ENCODE measurements at regions not wholly inside any gene's neighbourhood (a gene's known extent, or its start where the extent isn't known, plus 50 kb on each side); places are given as distances from the start of the nearest gene placed in this dataset.
A peak's percentile ranks its signal among the peaks of the same experiment; 100 is the strongest.

DNA sequence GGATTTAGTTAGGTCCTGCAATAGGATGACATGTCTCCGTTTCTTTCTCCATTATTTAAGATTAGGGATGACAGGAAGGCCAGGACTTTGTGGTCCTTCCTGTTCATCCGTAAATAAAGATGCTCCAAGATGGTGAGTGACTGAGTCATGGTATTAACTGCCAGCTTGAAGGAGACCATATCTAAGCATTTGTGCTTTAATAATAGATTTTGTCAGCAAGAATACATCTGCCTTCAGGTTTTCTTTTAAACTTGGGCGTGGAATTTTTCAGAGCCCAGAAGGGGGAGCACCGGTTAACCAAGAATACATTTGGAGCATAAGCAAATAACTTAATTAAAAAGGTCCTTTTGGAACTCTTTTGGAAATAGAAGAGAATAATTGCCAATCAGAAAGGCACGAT is 68.2 kb downstream of the ARHGAP35 start:
- H3K36me3 Mint-ChIP-seq (ENCODE audit: low read depth): peaks cover 2% of the 10 kb centered on the region
- no peak for DNase-seq
- H3K27me3 Mint-ChIP-seq: no peaks in the 10 kb centered on the region
- peaks cover 65% of the 10 kb centered on the region for H3K4me1 Mint-ChIP-seq (ENCODE audit: low read depth)
- no peak overlapping the region for H3K4me3 Mint-ChIP-seq
- H3K9me3 Mint-ChIP-seq: no peaks in the 10 kb centered on the region
- H3K27ac Mint-ChIP-seq: no peak overlapping the region

DNA sequence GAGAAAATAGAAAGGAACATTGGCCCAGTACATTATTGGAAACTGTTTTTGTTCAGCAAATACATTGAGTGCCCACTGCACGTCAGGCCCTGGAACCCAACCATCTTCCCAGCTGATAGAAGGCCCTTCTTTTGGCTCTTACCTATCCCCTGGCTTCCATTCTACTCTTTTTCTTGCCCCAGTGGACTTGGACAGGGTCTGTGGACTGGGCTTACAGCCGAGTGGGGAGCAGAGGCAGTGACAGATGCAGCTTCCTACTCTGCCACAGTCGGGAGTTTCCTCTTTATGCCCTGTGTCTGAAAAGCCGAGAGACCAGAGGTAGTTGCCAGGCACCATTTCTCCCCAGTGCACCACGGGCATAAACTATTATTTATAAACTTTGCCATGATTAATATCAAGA is 70.4 kb downstream of the ARHGAP35 start:
- no peak for DNase-seq
- no peak overlapping the region for H3K4me3 Mint-ChIP-seq
- H3K36me3 Mint-ChIP-seq (ENCODE audit: low read depth): no peaks in the 10 kb centered on the region
- H3K27ac Mint-ChIP-seq: no peak overlapping the region
- H3K9me3 Mint-ChIP-seq: no peaks in the 10 kb centered on the region
- peaks cover 61% of the 10 kb centered on the region for H3K4me1 Mint-ChIP-seq (ENCODE audit: low read depth)
- no peaks in the 10 kb centered on the region for H3K27me3 Mint-ChIP-seq

- Mint-ChIP-seq H3K4me1 (ENCODE audit: low read depth) (peaks cover 61% of the 10 kb centered on the region), H3K36me3 (ENCODE audit: low read depth) (peaks cover 4% of the 10 kb centered on the region), H3K9me3 (no peaks in the 10 kb centered on the region), H3K27ac (no peak overlapping the region), H3K27me3 (no peaks in the 10 kb centered on the region), H3K4me3 (no peak overlapping the region)
- DNase-seq: no peak
Measured at GRCh38 chr19:46932346-46932745, 71.5 kb downstream of the ARHGAP35 start.

GRCh38 chr19:46935066-46935663 is 74.4 kb downstream of the ARHGAP35 start:
- Mint-ChIP-seq H3K4me1 (ENCODE audit: low read depth) (peaks cover 60% of the 10 kb centered on the region), H3K27ac (peak overlapping the region; percentile 82), H3K36me3 (ENCODE audit: low read depth) (peaks cover 21% of the 10 kb centered on the region), H3K4me3 (peak overlapping the region; percentile 41), H3K9me3 (no peaks in the 10 kb centered on the region), H3K27me3 (no peaks in the 10 kb centered on the region)
- DNase-seq: no peak

DNA sequence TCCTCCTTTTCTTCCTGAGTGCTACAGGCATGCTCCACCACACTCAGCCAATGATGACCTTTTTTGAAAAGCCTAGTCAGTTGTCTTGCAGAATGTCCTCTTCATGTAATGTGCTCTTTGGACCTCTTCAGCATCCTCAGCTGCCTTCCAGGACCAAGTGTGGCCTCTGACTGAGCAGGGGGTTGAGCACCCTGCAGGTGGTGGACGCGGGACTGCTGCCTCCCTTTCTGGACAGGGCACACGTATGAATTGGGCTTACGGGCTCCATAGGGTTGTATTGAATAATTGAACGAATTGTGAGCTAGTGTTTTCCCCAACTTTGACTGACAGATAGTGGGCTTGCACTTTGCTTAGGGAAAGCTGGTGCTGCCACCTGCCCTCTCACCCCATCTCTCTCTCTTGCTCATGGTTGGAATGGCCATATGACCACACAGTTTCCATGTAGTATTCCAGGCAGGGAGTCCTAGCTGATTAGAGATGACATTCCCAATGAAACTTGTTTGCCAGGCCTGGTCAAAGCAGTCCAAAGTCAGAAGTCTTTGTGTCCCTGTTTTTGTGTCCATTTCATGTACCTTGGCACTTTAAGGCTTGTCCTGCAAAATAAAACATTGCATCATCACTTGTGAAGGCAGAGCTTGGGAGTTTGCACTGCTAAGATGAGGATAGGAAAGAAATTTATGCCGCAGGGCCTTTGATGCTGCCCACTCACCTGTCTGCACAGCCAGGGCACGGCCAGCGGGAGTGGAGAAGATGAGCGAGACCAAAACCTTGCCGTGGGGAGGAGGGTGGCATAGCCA is 76.3 kb upstream of the NPAS1 start:
- Mint-ChIP-seq H3K27ac (no peak overlapping the region), H3K4me3 (no peak overlapping the region), H3K4me1 (ENCODE audit: low read depth) (peaks cover 15% of the 10 kb centered on the region), H3K9me3 (no peaks in the 10 kb centered on the region), H3K27me3 (no peaks in the 10 kb centered on the region), H3K36me3 (ENCODE audit: low read depth) (peaks cover 37% of the 10 kb centered on the region)
- no peak for DNase-seq

- no peak for DNase-seq
- Mint-ChIP-seq H3K4me1 (ENCODE audit: low read depth) (peaks cover 16% of the 10 kb centered on the region), H3K9me3 (no peaks in the 10 kb centered on the region), H3K27me3 (no peaks in the 10 kb centered on the region), H3K27ac (no peak overlapping the region), H3K4me3 (no peak overlapping the region), H3K36me3 (ENCODE audit: low read depth) (peaks cover 35% of the 10 kb centered on the region)
Measured at GRCh38 chr19:46944123-46944748, 75.4 kb upstream of the NPAS1 start.

DNA sequence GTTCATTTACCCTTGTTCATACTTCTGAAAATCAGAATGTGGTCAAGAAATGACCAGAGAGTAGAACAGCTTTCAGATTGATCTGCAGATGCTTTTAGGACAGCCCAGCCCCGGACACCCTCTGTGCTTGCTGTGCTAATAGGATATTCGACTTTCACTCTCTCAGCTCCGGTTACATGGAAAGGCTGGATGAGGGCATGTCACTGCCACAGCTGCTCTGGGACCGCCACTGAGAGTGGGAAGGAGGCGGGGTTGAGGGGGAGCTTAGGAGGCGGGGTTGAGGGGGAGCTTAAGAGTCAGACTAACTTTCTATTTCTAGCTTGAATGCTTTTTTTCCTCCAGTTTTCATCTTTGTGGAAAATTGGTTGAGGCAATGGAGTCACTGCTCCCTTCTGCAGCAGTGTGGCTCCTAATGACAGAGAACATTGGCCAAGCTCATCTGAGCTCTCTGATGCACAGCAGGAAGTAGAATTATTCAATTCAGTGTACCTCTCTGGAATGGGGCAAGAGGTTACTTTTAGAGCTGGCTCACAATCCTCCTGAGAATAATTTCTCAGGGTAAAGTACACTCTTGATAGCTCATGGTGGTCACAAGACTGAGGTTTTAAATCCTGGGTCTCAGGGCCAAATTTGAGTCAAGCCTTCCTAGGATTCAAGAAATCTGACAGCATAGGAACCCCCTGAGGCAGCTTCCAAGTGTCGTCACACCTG is 74.6 kb upstream of the NPAS1 start:
- no peak for DNase-seq
- H3K36me3 Mint-ChIP-seq (ENCODE audit: low read depth): peaks cover 30% of the 10 kb centered on the region
- no peak overlapping the region for H3K27ac Mint-ChIP-seq
- no peak overlapping the region for H3K4me3 Mint-ChIP-seq
- no peaks in the 10 kb centered on the region for H3K27me3 Mint-ChIP-seq
- peaks cover 23% of the 10 kb centered on the region for H3K4me1 Mint-ChIP-seq (ENCODE audit: low read depth)
- no peaks in the 10 kb centered on the region for H3K9me3 Mint-ChIP-seq

GRCh38 chr19:46945694-46946489 is 73.7 kb upstream of the NPAS1 start:
- Mint-ChIP-seq H3K4me1 (ENCODE audit: low read depth) (peaks cover 29% of the 10 kb centered on the region), H3K27ac (peak overlapping the region; percentile 13), H3K4me3 (no peak overlapping the region), H3K9me3 (no peaks in the 10 kb centered on the region), H3K36me3 (ENCODE audit: low read depth) (peaks cover 33% of the 10 kb centered on the region), H3K27me3 (no peaks in the 10 kb centered on the region)
- no peak for DNase-seq

GRCh38 chr19:46946611-46947238 is 72.9 kb upstream of the NPAS1 start:
- no peak overlapping the region for H3K4me3 Mint-ChIP-seq
- H3K4me1 Mint-ChIP-seq (ENCODE audit: low read depth): peaks cover 38% of the 10 kb centered on the region
- no peak for DNase-seq
- peaks cover 29% of the 10 kb centered on the region for H3K36me3 Mint-ChIP-seq (ENCODE audit: low read depth)
- H3K9me3 Mint-ChIP-seq: no peaks in the 10 kb centered on the region
- no peaks in the 10 kb centered on the region for H3K27me3 Mint-ChIP-seq
- H3K27ac Mint-ChIP-seq: peak overlapping the region; percentile 33

DNA sequence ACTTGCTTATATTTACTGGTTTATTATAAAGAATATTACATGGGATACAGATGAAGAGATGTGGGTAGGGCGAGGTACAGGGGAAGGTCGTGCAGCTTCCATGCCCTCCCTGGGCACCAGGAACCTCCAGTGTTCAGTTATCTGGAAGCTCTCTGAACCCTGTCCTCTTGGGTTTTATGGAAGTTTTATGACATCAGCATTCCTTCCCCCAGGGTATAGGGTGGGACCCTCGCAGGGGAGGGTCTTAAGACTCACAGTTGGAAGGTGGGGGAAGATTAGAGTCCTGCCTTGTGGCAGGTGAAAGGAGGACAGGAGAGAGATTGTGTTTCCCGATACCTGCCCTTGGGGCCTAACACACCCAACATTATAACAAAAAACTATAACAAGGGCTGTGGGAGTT is 71.8 kb upstream of the NPAS1 start:
- no peak for DNase-seq
- H3K36me3 Mint-ChIP-seq (ENCODE audit: low read depth): peaks cover 24% of the 10 kb centered on the region
- peaks cover 45% of the 10 kb centered on the region for H3K4me1 Mint-ChIP-seq (ENCODE audit: low read depth)
- H3K9me3 Mint-ChIP-seq: no peaks in the 10 kb centered on the region
- no peaks in the 10 kb centered on the region for H3K27me3 Mint-ChIP-seq
- H3K27ac Mint-ChIP-seq: no peak overlapping the region
- H3K4me3 Mint-ChIP-seq: no peak overlapping the region

DNA sequence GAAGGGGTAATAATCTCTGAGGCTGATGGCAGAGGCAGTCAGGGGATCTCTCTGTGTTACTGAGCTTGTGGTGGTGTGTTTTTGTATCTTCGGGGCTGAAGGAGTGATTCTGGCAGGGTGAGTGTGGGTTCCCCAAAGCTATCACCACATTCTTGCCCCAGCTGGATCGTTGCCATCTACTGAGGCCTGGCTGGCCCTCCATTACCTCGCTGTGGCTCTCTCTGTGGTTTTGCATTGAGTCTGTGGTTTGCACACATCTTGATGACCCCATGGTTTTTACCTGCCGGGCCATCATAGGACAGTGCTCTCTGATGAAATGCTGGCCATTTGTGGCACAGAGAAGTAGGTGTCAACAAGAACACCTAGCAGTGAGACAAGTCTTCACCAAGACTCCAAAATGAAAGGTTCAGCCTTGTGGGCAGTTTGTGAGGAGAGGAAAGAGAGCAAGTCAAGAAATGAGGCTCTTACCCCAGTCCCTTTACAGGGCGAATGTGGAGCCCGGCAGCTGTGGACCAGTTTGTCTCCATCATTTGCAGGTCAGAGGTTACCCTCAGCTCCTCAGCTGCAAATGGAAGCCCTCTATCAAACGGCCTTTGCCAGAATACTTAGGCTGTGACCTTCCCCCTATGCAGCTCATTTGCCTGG is 69.0 kb upstream of the NPAS1 start:
- Mint-ChIP-seq H3K27me3 (no peaks in the 10 kb centered on the region), H3K27ac (peak overlapping the region; percentile 87), H3K9me3 (no peaks in the 10 kb centered on the region), H3K4me1 (ENCODE audit: low read depth) (peaks cover 61% of the 10 kb centered on the region), H3K4me3 (no peak overlapping the region), H3K36me3 (ENCODE audit: low read depth) (peaks cover 16% of the 10 kb centered on the region)
- DNase-seq: no peak

DNA sequence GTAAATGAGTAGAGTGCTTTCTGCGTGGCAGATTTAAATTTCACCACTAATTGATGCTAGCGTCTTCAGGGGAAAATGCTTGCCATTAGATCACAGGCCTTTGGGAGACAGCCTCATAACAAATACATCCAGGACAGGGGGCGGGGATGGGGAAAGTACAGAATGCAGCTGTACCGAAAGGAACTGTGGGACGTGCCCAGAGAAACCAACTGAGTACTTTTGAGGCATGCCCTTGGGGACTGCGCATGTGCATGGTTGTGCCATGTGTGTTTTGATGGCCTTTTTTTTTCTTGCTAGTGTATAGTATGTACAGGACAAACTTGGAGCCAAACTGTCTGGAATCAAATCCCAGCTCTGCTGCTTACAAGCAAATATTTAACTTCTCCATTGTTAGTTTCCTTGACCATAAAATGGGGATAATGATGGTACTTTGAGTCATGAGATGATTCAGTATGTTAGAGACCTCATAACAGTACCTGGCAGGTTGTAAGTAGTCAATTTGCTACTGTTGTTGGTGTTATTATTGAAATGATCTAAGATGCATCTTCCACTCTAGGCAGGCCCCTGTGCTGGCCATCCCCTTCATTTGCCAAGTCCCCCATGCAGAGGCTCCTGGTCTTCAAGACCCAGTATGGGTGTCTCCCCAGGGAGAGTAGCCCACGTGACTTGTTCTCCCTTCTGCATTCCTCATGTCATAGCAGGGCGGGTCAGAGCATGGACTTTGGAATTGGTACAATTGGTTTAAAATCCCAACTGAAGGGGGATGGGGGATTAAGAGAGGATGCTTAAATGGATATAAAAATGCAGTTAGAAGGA is 68.3 kb upstream of the NPAS1 start:
- peaks cover 68% of the 10 kb centered on the region for H3K4me1 Mint-ChIP-seq (ENCODE audit: low read depth)
- no peak overlapping the region for H3K4me3 Mint-ChIP-seq
- H3K27me3 Mint-ChIP-seq: no peaks in the 10 kb centered on the region
- peaks cover 14% of the 10 kb centered on the region for H3K36me3 Mint-ChIP-seq (ENCODE audit: low read depth)
- H3K27ac Mint-ChIP-seq: peak overlapping the region; percentile 87
- DNase-seq: no peak
- no peaks in the 10 kb centered on the region for H3K9me3 Mint-ChIP-seq

GRCh38 chr19:46952874-46953273 is 66.8 kb upstream of the NPAS1 start:
- H3K9me3 Mint-ChIP-seq: no peaks in the 10 kb centered on the region
- H3K36me3 Mint-ChIP-seq (ENCODE audit: low read depth): peaks cover 14% of the 10 kb centered on the region
- H3K4me3 Mint-ChIP-seq: no peak overlapping the region
- H3K4me1 Mint-ChIP-seq (ENCODE audit: low read depth): peaks cover 76% of the 10 kb centered on the region
- peak overlapping the region; percentile 55 for H3K27ac Mint-ChIP-seq
- no peak for DNase-seq
- no peaks in the 10 kb centered on the region for H3K27me3 Mint-ChIP-seq
